Nephron progenitor cell (in vitro differentiated cells): ENCODE measurements at regions not wholly inside any gene's neighbourhood (a gene's known extent, or its start where the extent isn't known, plus 50 kb on each side); places are given as distances from the start of the nearest gene placed in this dataset.

ENCODE experiments used
- DNase-seq: peaks from one replicate; pipeline ENCODE4 v3.0.0; 2021
- H3K27ac Mint-ChIP-seq: 2 replicates; pipeline ENCODE4 v1.8.0; 2021; ENCODE audit warnings: mild to moderate bottlenecking, moderate library complexity, mixed read lengths
- H3K27me3 Mint-ChIP-seq: 2 replicates; pipeline ENCODE4 v1.8.0; 2021; ENCODE audit warnings: mild to moderate bottlenecking, low read depth, mixed read lengths; ENCODE audit not compliant: poor library complexity
- H3K36me3 Mint-ChIP-seq: 2 replicates; pipeline ENCODE4 v1.8.0; 2021; ENCODE audit warnings: low read depth, mixed read lengths
- H3K4me1 Mint-ChIP-seq: 2 replicates; pipeline ENCODE4 v1.8.0; 2021; ENCODE audit warnings: mixed read lengths
- H3K4me3 Mint-ChIP-seq: 2 replicates; pipeline ENCODE4 v1.8.0; 2021; ENCODE audit warnings: mild to moderate bottlenecking, moderate library complexity, mixed read lengths
- H3K9me3 Mint-ChIP-seq: 2 replicates; pipeline ENCODE4 v1.8.0; 2021; ENCODE audit warnings: mild to moderate bottlenecking, moderate library complexity, mixed read lengths
- TF ChIP-seq, protein P1 (sequence below): fragments of 200-600 bp; sonication (generic); IDR thresholded peaks from 2 replicates; pipeline ENCODE4 v1.5.0; 2021; ENCODE audit warnings: antibody characterized with exemption

DNA sequence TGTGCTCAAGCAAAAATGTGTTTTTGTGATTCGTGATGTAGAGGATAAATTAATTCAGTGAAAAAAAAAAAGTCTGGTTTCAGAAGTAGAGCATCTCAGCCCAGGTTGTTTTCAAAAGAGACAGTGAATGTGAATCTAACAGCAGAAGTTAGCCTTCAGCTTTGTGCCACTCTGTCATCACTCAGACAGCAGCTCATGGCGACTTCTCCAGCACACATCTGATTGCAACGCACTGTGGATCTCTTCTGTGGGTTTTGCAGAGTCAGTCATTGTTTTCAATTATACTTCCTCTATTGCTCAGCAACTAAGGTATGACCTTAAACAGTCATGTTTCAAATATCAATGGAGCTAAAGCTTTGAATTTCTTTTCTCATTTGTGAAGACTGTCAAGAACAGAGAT, 335.5 kb upstream of the POU3F2 start:
- peak overlapping the region; percentile 55 for H3K27ac Mint-ChIP-seq
- peaks cover 40% of the 10 kb centered on the region for H3K4me1 Mint-ChIP-seq
- TF ChIP-seq, protein P1, sequence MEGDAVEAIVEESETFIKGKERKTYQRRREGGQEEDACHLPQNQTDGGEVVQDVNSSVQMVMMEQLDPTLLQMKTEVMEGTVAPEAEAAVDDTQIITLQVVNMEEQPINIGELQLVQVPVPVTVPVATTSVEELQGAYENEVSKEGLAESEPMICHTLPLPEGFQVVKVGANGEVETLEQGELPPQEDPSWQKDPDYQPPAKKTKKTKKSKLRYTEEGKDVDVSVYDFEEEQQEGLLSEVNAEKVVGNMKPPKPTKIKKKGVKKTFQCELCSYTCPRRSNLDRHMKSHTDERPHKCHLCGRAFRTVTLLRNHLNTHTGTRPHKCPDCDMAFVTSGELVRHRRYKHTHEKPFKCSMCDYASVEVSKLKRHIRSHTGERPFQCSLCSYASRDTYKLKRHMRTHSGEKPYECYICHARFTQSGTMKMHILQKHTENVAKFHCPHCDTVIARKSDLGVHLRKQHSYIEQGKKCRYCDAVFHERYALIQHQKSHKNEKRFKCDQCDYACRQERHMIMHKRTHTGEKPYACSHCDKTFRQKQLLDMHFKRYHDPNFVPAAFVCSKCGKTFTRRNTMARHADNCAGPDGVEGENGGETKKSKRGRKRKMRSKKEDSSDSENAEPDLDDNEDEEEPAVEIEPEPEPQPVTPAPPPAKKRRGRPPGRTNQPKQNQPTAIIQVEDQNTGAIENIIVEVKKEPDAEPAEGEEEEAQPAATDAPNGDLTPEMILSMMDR = no peak
- DNase-seq = no peak
- no peaks in the 10 kb centered on the region for H3K36me3 Mint-ChIP-seq
- peaks cover 3% of the 10 kb centered on the region for H3K27me3 Mint-ChIP-seq
- H3K9me3 Mint-ChIP-seq = no peaks in the 10 kb centered on the region
- H3K4me3 Mint-ChIP-seq = peak overlapping the region; percentile 53

- TF ChIP-seq, protein P1 = no peak
- no peak overlapping the region for H3K27ac Mint-ChIP-seq
- no peak for DNase-seq
- peaks cover 5% of the 10 kb centered on the region for H3K27me3 Mint-ChIP-seq
- no peaks in the 10 kb centered on the region for H3K36me3 Mint-ChIP-seq
- no peak overlapping the region for H3K4me3 Mint-ChIP-seq
- no peaks in the 10 kb centered on the region for H3K9me3 Mint-ChIP-seq
- H3K4me1 Mint-ChIP-seq = peaks cover 15% of the 10 kb centered on the region
Observed at GRCh38 chr6:98514073-98514720, 320.2 kb upstream of the POU3F2 start.

DNA sequence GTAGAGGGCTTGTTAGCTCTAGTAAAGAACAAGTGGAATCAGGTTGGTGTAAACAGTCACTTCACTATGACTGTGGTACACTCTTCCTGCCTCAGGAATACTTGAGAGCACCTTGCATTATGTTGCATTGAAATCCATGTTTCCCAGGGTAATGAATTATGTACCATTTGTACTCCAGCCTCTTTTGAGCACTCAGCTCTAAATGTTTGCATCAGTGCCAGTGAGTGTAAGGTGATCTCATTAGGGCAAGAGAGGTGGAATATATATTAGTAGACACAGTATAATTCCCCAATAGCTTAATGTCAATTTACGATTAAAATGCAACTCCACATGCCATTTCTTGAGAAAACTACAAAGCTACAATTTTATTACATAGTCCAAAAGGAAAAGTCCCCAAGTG, 319.6 kb upstream of the POU3F2 start:
- H3K9me3 Mint-ChIP-seq = peaks cover 4% of the 10 kb centered on the region
- no peak for DNase-seq
- H3K4me1 Mint-ChIP-seq = peaks cover 15% of the 10 kb centered on the region
- peaks cover 5% of the 10 kb centered on the region for H3K27me3 Mint-ChIP-seq
- TF ChIP-seq, protein P1 = no peak
- no peaks in the 10 kb centered on the region for H3K36me3 Mint-ChIP-seq
- no peak overlapping the region for H3K27ac Mint-ChIP-seq
- no peak overlapping the region for H3K4me3 Mint-ChIP-seq

DNA sequence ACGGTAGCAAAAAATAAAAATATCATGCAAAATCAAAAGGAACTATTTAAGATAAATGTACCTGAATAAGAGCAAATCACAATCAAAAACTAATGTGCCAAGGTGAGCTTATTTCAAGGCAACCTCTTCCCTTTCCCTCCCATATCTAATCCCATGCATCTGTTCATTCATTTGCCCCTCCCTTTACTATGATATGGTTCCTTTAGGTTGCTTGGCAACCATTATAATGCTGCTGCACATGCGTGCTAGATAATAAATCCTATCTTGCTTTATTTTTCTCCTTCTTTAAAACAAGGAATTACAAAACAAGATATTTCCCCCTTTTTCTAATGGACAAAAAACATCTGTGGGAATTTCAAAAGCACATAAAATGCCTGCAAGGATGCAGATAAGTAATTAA, 318.2 kb upstream of the POU3F2 start:
- Mint-ChIP-seq H3K4me1 (peaks cover 9% of the 10 kb centered on the region), H3K27ac (no peak overlapping the region), H3K27me3 (peaks cover 5% of the 10 kb centered on the region), H3K36me3 (peaks cover 4% of the 10 kb centered on the region), H3K9me3 (peaks cover 17% of the 10 kb centered on the region), H3K4me3 (no peak overlapping the region)
- no peak for DNase-seq
- TF ChIP-seq, protein P1 = no peak

DNA sequence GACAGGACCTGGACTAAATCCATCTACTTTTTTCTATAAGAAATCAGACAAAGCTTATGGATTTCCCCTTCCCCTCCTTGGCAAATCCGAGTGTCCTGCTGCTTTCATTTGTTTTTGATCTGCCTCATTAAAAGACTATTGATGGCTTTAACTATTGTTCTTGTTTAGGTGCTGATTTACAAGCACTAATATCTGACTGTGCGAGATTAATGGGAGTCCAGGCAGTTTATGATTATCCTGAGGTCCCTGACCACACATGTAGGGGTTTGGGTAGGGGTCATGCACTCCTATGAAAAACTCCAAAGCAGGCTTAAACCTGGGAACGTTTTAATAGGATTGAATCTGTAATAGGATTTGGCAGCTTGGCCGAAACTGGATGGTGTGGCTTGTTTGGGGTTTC, 317.5 kb upstream of the POU3F2 start:
- TF ChIP-seq, protein P1 = no peak
- Mint-ChIP-seq H3K4me3 (no peak overlapping the region), H3K27me3 (peaks cover 4% of the 10 kb centered on the region), H3K27ac (no peak overlapping the region), H3K4me1 (peaks cover 9% of the 10 kb centered on the region), H3K9me3 (peaks cover 22% of the 10 kb centered on the region), H3K36me3 (peaks cover 6% of the 10 kb centered on the region)
- DNase-seq = no peak

DNA sequence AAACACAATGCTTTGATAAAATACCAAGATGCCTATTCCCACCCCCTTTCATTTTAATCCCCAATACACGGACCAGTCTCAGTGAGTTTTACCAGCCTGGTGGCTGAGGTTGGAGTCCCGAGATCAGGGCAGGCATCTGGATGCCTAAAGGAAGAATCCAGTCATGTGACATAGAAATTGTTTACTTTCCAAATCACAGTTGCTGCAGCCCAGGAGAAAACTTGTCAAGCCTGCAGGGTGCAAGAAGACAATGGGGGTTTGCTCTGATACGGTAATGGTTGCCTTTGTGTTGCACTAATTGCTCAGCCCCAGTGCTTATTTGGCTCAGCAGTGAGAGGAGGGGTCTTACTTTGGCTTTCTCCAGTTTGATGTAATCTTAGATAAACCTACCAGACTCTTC, 308.5 kb upstream of the POU3F2 start:
- TF ChIP-seq, protein P1 = no peak
- H3K27ac Mint-ChIP-seq = no peak overlapping the region

More for the DNA sequence above, 308.5 kb upstream of the POU3F2 start:
- Mint-ChIP-seq H3K36me3 (peaks cover 5% of the 10 kb centered on the region), H3K27me3 (peaks cover 25% of the 10 kb centered on the region), H3K4me1 (no peaks in the 10 kb centered on the region), H3K4me3 (no peak overlapping the region), H3K9me3 (peaks cover 19% of the 10 kb centered on the region)
- no peak for DNase-seq
